VCaP (cell line): ENCODE measurements at regions not wholly inside any gene's neighbourhood (a gene's known extent, or its start where the extent isn't known, plus 50 kb on each side); places are given as distances from the start of the nearest gene placed in this dataset.

Experiments used
- H3K27ac ChIP-seq: fragments of 450-650 bp; 2 replicates; pipeline ENCODE4 v1.5.1; 2017
- CTCF ChIP-seq: fragments of 450-650 bp; conservative IDR thresholded peaks from 2 replicates; pipeline ENCODE4 v1.5.1; 2017; ENCODE audit warnings: mild to moderate bottlenecking, moderate library complexity

GRCh38 chr10:78947733-78948132 lies 121.0 kb upstream of the ZMIZ1 start:
- H3K27ac ChIP-seq, result no peak overlapping the region
- TF ChIP-seq CTCF, result no peak

- no peak overlapping the region for H3K27ac ChIP-seq
- no peak for TF ChIP-seq CTCF
Measured at GRCh38 chr10:78948621-78949030, 120.1 kb upstream of the ZMIZ1 start.

GRCh38 chr10:78950656-78951587 lies 117.8 kb upstream of the ZMIZ1 start:
- TF ChIP-seq CTCF, result no peak
- H3K27ac ChIP-seq, result no peak overlapping the region

GRCh38 chr10:78952030-78952429 lies 116.7 kb upstream of the ZMIZ1 start:
- no peak overlapping the region for H3K27ac ChIP-seq

GRCh38 chr10:78952686-78953085 lies 116.1 kb upstream of the ZMIZ1 start:
- TF ChIP-seq CTCF, result no peak
- no peak overlapping the region for H3K27ac ChIP-seq

More at GRCh38 chr10:78952030-78952429, 116.7 kb upstream of the ZMIZ1 start:
- no peak for TF ChIP-seq CTCF

- H3K27ac ChIP-seq, result no peak overlapping the region
- no peak for TF ChIP-seq CTCF
Measured at GRCh38 chr10:78953113-78953798, 115.5 kb upstream of the ZMIZ1 start.

- no peak overlapping the region for H3K27ac ChIP-seq
- no peak for TF ChIP-seq CTCF
Measured at GRCh38 chr10:78953799-78954297, 114.9 kb upstream of the ZMIZ1 start.
